ENCODE measurements at regions not wholly inside any gene's neighbourhood (a gene's known extent, or its start where the extent isn't known, plus 50 kb on each side); places are given as distances from the start of the nearest gene placed in this dataset.

- no peak overlapping the region for H3K27ac ChIP-seq
- WGBS, 2 donors: 68 to 81% methylated on average over 3 of the region's 3 CpGs
- no peak for ATAC-seq
- no peak for DNase-seq
- TF ChIP-seq CTCF (IDR thresholded peaks at IDR 0.05): no peak
- H3K36me3 ChIP-seq: no peaks in the 10 kb centered on the region
- no peaks in the 10 kb centered on the region for H3K4me1 ChIP-seq
- no peak overlapping the region for H3K4me3 ChIP-seq
- H3K9me3 ChIP-seq: no peaks in the 10 kb centered on the region
- intact Hi-C loops (cut with DNase I): no loop called here
- FAIRE-seq: no peak
- no peaks in the 10 kb centered on the region for H3K27me3 ChIP-seq
Measured at GRCh38 chr2:204346906-204347305, 198.4 kb upstream of the PARD3B start.

GRCh38 chr2:204353823-204354222, 191.5 kb upstream of the PARD3B start:
- Histone ChIP-seq H3K36me3 (no peaks in the 10 kb centered on the region), H3K4me1 (no peaks in the 10 kb centered on the region), H3K4me3 (no peak overlapping the region), H3K27me3 (no peaks in the 10 kb centered on the region), H3K9me3 (no peaks in the 10 kb centered on the region), H3K27ac (no peak overlapping the region)
- intact Hi-C loops (cut with DNase I): no loop called here
- TF ChIP-seq CTCF (IDR thresholded peaks at IDR 0.05): no peak
- ATAC-seq (no peak), DNase-seq (no peak), FAIRE-seq (no peak)
- WGBS, 2 donors: 68 to 71% methylated on average over 4 of the region's 4 CpGs

DNA sequence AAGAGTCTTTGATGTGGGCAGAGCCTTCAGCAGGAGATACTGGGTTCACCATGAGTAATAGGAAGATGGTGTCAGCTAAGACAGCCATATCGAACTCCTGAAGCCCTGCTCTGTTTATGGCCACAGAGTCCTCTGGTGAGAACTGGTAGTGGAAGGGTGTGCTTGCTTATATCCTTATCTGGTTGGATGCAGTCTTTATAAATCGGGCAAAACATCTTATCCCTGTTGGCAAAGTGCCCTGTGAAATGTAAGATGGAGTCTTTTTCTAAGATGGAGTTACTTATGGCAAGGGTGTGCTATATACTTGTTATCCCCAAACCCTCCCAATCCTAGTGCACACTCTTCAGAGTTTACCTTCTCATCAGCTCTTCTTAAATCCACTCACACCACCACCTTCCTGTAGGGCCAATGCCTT, 190.8 kb upstream of the PARD3B start:
- DNase-seq (no peak), ATAC-seq (no peak), FAIRE-seq (no peak)
- Histone ChIP-seq H3K36me3 (no peaks in the 10 kb centered on the region), H3K27ac (no peak overlapping the region), H3K4me3 (no peak overlapping the region), H3K27me3 (no peaks in the 10 kb centered on the region), H3K9me3 (no peaks in the 10 kb centered on the region), H3K4me1 (no peaks in the 10 kb centered on the region)
- WGBS, 2 donors: 71 to 72% methylated on average over 2 of the region's 2 CpGs
- TF ChIP-seq CTCF (IDR thresholded peaks at IDR 0.05): no peak
- intact Hi-C loops (cut with DNase I): no loop called here

DNA sequence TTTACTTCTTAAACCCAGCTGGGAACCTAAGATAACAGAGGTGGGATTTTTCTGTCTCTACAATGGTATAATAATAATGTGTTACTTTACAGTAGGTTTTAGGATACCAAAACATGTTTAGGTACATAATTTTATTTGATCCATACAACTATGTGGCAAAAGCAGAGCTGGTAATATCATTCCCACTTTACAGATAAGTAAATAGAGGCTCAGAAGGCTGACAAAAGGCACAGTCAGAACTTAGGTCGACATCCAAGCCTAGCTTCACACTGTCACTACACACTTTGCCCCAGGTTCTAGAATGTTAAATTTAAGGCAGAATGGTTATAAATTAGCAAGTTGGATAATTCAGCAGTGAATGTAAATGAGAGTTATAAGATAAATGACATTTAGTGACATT, 189.6 kb upstream of the PARD3B start:
- FAIRE-seq: no peak
- Histone ChIP-seq H3K9me3 (no peaks in the 10 kb centered on the region), H3K27me3 (no peaks in the 10 kb centered on the region), H3K27ac (no peak overlapping the region), H3K36me3 (no peaks in the 10 kb centered on the region), H3K4me1 (no peaks in the 10 kb centered on the region), H3K4me3 (no peak overlapping the region)
- 42 to 69% methylated on average over 1 of the region's 1 CpG for WGBS, 2 donors
- no peak for TF ChIP-seq CTCF (IDR thresholded peaks at IDR 0.05)
- intact Hi-C loops (cut with DNase I): no loop called here
- no peak for DNase-seq
- ATAC-seq: no peak

DNA sequence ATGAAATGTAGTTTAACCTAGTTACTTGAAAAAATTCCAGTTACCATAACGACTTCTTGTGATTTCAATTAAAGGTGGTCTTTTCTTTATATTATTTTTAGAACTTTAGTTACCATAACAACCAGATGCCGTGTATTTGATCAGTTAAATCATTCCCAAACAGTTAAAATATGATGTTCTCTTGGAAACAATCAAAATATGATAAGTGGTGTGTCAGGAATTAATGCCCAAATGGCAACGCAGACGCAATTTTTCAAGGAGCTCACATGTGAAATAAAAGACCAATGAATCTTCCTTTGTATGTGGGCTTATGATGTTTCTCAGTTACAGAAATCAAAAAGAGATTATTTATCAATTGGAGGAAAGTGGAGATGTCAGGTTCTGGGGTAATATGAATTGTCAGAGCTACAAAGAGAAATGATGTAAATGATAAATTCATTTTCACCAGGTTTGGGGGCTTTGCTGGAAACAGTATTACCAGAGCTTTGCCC, 189.1 kb upstream of the PARD3B start:
- H3K4me3 ChIP-seq: no peak overlapping the region
- ATAC-seq: no peak

More for the DNA sequence above, 189.1 kb upstream of the PARD3B start:
- no peak for TF ChIP-seq CTCF (IDR thresholded peaks at IDR 0.05)
- 61 to 77% methylated on average over 4 of the region's 4 CpGs for WGBS, 2 donors
- no peaks in the 10 kb centered on the region for H3K27me3 ChIP-seq
- FAIRE-seq (no peak), DNase-seq (no peak)
- no peaks in the 10 kb centered on the region for H3K9me3 ChIP-seq
- intact Hi-C loops (cut with DNase I): no loop called here
- H3K4me1 ChIP-seq: no peaks in the 10 kb centered on the region
- H3K36me3 ChIP-seq: no peaks in the 10 kb centered on the region
- H3K27ac ChIP-seq: no peak overlapping the region

Data from pancreas (tissue), 10 donors.